ENCODE measurements at regions not wholly inside any gene's neighbourhood (a gene's known extent, or its start where the extent isn't known, plus 50 kb on each side); places are given as distances from the start of the nearest gene placed in this dataset.
"Not testable (repeated sequence)": the region's sequence is repeated elsewhere in the genome, so short reads cannot be mapped to it uniquely, and the experiment has no call there.

DNA sequence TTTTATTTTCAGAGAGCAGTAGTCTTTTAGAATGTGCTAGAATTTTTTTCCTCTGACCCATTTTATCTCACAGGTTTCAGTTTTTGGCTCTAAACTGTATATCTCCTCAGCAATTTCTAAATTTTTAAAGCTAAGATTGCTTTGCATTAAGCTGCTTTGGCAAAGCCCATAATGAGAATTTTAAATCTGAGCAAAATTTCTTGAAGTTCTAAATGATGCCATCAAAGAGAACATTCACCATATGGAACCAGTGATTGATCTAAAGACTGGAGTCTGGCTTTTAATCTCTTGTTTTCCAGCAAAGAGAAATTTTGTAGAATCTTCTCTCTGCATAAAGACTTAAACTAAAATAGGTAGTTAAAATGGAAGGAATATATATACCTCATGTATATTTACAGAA is 313.6 kb downstream of the TBC1D32 start:
- DNase-seq (ENCODE audit: low read depth) = no peak

DNA sequence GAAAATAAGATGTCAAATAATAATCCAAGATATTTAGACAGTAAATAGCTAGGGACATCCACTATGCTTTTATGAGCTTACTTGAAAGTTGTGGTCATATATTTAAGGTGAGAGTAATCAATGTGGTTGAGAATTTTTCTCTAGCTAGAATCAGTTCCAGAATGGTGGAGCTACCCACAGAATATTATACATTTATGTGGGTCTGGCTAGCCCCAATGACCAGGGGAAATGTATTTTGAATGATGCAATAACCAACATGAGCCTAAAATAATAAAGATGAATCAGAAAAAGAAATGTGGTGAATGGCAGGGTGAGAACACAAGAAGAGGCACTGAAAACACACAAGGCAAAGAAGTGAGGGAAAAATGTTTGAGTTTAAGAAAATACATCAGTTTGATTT is 325.7 kb downstream of the TBC1D32 start:
- no peak for DNase-seq (ENCODE audit: low read depth)

DNA sequence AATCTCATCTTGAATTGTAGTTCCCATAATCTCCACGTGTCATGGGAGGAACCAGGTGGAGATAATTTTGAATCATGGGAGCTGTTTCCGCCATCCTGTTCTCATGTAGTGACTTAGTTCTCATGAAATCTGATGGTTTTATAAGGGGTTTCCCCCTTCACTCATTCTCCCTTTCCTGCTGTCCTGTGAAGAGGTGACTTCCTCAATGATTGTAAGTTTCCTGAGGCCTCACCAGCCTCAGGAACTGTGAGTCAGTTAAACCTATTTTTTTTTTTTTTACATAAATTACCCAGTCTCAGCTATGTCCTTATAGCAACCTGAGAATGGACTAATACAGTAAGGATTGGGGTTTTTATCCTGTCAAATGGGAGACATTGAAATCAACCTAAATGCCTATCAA is 328.3 kb downstream of the TBC1D32 start:
- DNase-seq (ENCODE audit: low read depth) = no peak

DNA sequence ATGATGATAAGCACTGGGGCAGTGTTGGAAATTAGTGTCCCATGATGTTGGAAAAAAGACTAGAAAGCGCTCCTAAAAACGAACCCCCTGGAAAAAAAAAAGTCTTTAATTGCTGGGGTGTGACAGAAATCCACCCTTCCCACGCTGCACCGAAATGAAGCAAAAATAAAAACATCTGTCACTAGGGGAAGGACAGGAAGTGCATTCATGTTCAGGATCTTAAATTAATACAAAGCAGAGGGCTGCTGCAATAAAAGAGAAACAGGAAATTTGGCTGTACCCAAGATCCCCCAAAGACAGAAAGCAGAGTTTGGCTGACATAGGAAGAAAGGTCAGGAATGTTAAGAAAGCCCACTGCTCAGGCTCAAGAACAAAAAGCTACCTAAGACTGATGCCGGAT is 333.9 kb downstream of the TBC1D32 start:
- no peak for DNase-seq (ENCODE audit: low read depth)

DNA sequence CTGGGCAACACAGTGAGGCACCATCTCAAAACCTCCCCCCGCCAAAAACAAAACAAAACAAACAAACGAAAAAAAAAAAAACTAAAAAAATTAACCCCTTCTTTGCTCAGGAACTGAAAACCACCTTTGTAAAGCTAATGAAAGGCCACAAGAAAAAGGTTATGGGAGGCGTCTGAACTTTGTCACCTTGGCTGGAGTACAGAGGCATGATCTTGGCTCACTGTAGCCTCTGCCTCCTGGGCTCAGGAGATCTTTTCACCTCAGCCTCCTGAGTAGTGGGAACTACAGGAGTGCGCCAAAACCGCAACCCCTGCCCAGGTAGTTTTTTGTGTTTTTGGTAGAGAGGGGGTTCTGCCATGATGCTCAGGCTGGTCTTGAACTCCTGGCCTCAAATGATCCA is 337.9 kb downstream of the TBC1D32 start:
- DNase-seq (ENCODE audit: low read depth) = no peak

DNA sequence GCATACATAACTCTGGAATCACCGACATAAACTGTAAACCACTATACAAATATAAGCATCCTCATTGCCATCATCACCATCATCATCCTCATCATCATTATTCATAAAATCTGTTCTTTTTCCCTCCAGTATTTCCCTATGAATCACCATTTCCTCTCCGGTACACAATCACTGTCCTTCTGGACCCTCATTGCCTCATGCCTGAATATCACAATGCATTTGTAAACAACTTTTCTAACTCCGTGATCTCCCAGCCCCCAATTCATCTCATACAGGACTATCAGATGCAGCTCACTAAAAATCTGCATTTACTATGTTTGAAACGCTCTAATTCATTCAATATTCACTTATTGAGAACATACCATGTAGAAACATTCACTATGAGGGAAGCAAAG is 339.7 kb downstream of the TBC1D32 start:
- peak; percentile 39 for DNase-seq (ENCODE audit: low read depth)

DNA sequence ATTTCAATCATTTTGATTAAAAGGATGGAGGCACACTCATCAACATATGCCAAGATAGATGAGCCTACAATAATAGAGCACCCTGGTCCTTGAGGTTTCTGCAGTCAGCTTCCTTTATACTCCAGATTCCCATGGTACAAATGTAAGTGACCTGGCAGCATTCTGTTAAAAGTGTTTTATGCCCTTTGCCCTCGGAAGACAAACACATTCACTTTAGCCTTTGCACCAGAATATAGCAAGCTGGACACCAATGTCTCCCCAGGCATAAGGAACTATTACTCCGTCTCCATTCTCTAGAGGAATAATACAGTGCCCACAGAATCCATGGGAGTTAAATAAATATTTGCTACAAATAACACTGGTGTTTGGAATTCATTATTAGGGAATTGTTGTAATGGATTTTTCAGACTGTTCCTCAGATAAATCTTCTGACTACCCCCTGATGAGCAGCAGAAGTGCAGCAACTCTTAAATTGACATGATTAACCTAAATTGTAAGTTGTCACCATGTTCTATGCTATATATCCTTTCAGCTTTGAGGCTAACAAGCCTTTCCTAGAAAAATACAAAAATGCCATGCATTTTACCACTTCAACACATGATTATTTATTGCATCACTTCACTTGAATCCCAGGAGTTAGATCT is 340.2 kb downstream of the TBC1D32 start:
- DNase-seq (ENCODE audit: low read depth) = no peak

DNA sequence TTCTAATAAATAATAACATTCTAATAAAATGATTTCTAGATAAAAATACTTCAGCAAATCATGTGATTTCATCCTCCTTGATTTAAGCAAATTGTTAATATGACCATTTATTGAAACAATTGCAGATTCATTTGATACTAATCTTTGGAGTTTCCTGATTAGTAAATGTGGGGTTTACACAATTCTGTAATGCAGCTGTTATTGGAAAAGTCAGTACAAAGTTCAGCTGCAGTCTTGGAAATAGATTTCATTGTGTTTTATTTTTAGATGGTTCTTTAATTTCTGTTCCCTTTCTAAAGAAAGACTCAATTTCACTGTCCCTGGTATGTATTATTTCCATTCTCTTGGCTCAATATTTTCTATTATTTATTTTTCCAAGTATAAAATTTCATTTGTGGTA is 342.0 kb downstream of the TBC1D32 start:
- no peak for DNase-seq (ENCODE audit: low read depth)

DNA sequence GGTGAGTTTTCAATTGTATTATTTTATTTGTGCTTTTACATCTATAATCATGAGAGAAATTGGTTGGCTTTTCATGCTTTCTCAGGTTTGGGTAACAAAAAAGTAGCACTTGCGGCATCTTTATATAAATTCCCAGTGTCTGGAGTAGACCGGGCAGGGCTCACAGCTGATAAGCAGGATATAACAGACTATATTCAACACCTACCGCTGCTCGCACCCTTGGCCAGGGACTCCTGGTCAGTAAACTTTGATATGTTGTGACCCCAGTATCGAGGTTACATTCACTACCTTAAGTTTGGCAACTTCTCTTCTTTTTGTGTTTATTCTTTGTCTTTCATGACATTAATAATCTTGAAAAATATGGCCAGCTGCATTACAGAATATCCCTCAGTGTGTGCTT is 343.4 kb downstream of the TBC1D32 start:
- DNase-seq (ENCODE audit: low read depth) = no peak

DNA sequence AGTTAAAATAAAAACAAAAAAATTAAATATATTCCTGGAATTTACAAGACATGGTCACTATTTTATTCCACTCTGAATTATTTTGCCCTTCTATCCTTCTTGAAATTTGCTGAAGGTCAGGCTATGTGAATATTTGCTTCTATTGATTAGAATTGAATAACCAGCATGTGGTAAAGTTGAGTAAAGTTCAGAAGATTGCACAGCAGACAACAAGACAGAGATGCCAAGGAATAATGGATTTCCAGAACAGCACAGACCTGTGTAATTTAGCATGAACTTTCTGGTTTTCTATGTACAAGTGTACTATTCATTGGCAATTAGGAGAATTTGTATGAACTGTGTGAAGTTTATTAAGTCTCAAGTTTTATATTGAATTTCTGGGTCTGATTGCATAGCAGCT is 352.4 kb downstream of the TBC1D32 start:
- no peak for DNase-seq (ENCODE audit: low read depth)

DNA sequence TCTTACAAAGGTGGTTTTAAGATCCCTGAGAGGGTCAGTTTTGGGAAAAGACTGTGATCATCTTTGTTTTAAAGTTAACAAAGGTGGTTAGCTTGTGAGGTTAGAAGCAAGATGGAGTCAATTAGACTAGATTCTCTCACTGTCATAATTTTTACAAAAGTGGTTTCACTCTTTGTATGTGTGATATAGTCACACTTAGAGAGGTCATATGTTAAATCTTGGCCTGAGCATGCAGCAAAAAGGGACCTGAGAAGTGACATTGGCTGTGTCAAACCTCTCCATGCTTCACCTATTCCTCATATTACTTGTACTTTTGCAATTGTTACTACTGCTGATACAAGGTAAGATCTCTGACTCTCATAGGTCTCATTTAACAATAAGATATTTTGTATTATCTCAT is 368.0 kb downstream of the TBC1D32 start:
- no peak for DNase-seq (ENCODE audit: low read depth)

DNA sequence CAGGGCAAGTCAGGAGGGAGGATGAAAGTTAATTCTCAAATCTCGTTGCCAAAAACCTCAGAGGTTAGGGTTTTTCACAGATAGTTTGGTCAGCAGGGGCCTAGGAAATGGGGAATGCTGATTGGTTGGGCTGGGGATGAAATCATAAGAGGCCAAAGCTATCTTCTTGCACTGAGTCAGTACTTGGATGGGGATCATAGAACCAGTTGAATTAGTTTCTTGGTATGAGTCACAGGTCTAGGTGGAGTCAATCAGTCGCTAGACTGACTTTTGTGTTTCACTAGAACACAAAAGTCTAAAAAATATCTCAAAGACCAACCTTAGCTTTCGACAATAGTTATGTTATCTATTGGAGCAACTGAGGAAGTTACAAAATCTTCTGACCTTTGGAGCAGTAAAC is 368.5 kb downstream of the TBC1D32 start:
- peak; percentile 2 for DNase-seq (ENCODE audit: low read depth)

DNA sequence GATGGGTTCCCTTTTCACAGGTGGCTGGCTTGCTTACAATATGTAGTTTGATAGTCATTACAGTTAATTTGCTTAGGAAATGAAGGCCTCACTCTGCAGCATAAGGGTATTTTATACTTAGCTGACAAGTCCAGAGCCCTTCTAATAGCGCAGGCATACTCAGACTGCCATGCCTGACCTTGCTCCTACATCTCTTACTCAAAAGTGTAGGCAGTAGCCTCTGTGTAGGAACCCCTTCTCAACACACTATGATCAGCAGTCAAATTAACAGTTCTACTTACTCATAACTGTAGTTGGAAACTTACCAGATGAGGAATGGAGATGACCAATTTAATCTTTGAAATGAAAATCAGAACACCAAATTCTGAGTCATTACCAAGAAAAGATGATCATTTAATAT is 373.5 kb downstream of the TBC1D32 start:
- DNase-seq (ENCODE audit: low read depth) = no peak

DNA sequence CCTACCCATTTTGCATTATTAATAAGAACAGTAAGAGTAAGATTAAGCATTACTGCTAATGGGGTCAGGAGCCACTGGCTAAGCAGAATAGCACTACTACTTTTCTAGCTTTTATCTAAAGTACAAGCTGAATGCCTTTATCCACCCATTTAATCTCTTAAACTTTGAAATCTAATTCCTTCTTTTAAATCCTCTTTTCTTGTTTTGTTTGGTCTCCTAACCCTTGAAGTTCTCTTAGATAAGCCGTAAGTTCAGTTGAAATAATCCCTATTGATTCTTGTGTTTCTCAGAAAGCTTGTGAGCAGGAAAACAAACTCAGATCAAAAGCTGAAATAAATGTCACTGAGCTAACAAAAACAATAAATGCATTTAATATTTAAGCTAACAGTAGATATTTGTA is 380.2 kb downstream of the TBC1D32 start:
- no peak for DNase-seq (ENCODE audit: low read depth)

DNA sequence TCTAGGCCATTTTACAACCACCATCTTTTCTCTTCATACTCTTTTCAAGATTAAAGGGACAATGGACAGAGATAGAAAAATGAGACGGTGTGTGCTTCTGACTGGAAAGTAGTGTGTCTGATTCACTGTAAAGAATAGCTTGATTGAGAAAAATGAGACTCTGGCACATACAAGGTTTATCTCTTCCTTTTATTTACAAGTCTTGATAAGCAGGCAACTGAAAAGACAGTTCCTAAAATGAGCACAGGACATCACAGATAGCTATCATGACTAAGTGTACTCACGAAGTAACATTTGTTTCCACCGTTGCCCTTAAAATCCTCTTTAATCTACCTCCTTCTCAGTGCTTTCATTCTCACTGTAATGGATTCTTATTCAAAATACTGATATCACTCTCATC is 383.0 kb downstream of the TBC1D32 start:
- no peak for DNase-seq (ENCODE audit: low read depth)

DNA sequence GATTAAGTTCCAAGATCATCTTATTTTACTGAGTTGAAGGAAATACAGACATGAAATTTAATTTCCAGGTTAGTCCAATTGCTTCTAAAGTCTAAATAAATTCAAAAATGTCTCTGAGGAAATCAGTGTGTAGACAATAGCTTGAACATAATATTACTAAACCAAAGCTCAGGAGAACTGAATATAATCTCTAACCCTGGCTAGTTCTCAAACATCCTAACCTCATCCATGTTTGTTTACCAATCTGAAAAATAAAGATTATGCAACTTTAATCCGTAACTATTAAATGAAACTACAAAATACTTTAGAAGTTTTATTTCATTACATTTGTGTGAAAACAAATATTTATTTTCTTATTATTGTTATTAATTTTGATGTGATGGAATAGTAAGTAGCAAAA is 387.2 kb downstream of the TBC1D32 start:
- DNase-seq (ENCODE audit: low read depth) = no peak

DNA sequence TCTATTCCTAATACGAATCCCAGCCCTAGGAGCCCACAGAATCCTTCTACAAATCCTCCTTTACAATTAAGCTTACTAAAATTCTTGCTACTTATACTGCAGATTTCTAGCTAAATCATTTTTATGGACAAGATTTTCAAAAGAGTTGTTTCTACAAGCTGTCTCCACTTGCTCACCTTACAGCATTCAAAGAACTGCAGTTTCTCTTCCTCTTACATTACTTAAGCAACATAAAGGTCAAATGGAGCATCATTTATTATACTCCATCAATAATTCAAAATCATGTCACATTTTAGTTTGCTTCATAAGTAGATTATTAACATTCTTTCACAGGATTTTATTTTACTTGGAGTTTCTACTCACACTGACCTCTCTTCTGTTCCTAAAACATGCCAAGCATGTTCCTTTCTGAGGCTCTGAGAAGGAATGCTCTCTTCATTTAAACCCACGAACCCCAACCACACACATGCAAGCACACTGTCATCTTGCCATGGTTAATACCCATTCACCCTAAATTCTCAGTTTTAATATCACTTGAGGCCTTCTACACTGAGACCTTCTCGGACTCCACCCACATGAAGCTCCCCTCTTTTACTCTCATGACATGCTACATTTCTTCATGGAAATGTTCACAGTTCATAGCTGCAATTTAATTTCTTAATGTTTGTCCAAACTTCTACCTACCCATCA is 388.2 kb downstream of the TBC1D32 start:
- DNase-seq (ENCODE audit: low read depth) = no peak

DNA sequence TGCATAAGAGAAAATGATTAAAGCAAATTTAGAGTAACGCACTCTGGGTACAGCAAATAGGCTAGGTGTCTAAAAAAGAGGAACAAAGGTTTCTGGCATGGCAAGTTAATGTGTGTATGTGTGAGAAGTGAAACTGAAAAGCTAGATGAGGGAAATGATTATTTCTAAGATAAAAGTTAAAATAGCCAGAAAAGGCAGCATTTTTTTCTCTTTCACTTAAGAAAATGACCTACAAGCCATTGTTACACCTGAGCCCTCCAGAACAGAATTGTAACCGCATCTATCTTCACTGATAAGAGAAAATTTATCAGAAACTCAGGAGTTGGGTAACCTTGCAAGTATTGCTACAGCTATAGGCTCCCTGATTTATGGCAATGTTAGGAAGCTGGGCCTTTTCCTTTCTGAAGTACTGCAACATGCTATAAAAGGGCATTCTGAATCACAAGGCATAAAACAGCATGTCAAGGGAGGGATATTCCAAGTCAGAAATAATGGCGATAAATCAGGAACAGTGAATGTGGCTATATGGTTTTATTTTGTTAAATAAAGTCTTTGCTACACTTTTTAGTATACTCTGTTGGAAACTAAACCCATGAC is 395.3 kb downstream of the TBC1D32 start:
- no peak for DNase-seq (ENCODE audit: low read depth)

DNA sequence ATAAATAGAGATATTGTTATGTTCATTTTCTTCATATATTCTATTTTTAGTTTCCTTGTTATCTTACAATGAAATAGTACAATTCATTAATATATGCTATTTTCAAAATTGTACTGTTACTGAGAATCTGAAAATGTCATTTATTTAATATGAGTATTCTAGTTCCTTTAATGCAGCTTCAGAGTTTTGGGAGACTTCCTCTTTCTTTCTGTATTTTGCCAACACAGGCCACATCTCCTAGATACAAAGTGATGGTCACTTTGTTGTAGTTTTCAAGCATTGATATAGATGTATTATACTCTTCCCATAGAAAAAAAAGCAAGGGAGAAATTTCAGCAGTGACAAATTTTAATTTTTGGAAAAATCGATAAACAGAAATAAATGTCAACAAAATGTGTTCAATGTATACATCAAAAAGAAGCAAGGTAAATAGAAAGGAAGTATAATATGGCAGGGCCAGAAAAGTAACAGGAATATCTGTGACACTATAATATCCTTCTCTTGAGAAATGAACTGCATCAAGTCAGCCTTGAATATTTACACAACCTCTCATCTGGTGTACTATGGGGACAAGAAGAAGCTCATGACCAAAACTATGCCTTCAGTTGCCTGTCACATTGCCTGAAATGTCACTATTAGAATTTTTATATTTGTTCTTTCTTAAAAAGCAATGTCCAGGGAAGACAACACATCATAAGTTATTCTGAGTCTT is 396.0 kb downstream of the TBC1D32 start:
- DNase-seq (ENCODE audit: low read depth) = no peak

DNA sequence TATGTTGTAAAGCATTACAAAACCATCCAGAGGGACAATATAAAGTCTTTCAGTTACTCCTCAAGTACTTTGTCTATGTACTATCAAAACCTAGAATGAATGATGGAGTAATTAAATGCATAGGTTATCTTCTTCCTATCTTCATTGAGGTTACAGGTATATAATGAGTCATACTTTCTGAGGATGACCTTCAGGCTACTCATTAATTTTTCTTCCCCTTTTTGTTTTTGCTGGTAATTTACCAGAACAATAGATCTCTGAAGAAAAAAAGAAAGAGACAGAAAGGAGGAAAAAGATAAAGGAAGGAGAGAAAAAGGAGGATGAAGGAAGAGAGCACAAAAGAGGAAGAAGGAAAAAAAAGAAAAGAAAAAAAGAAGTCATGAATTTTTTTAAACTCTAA is 398.4 kb downstream of the TBC1D32 start:
- no peak for DNase-seq (ENCODE audit: low read depth)

DNA sequence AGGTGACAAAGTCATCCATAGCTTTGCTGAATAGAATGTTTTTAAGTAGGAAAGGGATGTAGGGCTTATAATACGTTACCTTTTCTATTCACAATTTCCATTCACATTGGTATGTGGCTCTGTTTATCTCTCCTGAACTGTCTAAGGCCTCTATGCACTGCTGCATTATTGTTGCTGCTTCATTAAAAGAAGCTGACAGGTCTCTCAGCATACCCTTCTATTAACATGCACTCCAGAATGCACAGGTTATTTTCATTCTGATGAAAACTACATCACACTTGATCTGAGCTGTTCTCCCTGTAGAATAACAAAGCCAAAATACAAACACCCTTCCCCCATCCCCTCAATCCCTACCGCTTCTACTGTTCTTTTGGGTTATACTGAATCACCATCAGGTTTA is 399.3 kb downstream of the TBC1D32 start:
- DNase-seq (ENCODE audit: low read depth) = no peak

DNA sequence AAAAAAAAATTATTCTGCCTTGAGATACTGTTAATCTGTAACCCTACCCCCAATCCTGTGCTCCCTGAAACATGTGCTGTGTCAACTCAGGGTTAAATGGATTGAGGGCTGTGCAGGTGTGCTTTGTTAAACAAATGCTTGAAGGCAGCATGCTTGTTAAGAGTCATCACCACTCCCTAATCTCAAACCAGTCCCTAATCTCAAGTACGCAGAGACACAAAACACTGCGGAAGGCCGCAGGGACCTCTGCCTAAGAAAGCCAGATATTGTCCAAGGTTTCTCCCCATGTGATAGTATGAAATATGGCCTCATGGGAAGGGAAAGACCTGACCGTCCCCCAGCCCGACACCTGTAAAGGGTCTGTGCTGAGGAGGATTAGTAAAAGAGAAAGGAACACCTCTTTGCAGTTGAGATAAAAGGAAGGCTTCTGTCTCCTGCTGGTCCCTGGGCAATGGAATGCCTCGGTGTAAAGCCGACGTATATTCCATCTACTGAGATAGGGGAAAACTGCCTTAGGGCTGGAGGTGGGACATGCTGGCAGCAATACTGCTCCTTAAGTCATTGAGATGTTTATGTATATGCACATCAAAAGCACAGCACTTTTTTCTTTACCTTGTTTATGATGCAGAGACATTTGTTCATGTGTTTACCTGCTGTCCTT is 402.6 kb downstream of the TBC1D32 start:
- not testable (repeated sequence) for DNase-seq (ENCODE audit: low read depth)

DNA sequence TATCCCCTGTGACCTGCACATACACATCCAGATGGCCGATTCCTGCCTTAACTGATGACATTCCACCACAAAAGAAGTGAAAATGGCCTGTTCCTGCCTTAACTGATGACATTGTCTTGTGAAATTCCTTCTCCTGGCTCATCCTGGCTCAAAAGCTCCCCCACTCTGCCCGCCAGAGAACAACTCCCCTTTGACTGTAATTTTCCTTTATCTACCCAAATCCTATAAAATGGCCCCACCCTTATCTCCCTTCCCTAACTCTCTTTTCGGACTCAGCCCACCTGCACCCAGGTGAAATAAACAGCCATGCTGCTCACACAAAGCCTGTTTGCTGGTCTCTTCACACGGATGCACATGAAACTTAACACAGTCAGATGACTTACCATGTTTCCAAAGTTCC is 403.8 kb downstream of the TBC1D32 start:
- not testable (repeated sequence) for DNase-seq (ENCODE audit: low read depth)
